ENCODE measurements at regions not wholly inside any gene's neighbourhood (a gene's known extent, or its start where the extent isn't known, plus 50 kb on each side); places are given as distances from the start of the nearest gene placed in this dataset.

GRCh38 chr1:115476616-115477015 is 138.6 kb upstream of the NGF start:
- CTCF ChIA-PET = interaction anchor here (1.8 to 3.3 kb wide), 2 partner anchors 120 to 337 kb away, joined by 8 to 13 read pairs; no protein-coding TSS in a partner anchor
- POLR2A ChIA-PET = no interaction called here
- Histone ChIP-seq H3K4me3 (ENCODE audit: low read depth, low read length) (no peak overlapping the region), H3K9me3 (ENCODE audit: control insufficient read depth, insufficient read depth, low read length) (no peaks in the 10 kb centered on the region), H3K27me3 (ENCODE audit: control insufficient read depth, insufficient read depth, low read length) (peaks cover 6% of the 10 kb centered on the region), H3K27ac (ENCODE audit: low read depth, low read length) (no peak overlapping the region)
- TF ChIP-seq CTCF (IDR thresholded peaks at IDR 0.05; ENCODE audit: low read depth, low read length) = peak; percentile 33
- no peak for DNase-seq (ENCODE audit: low read depth, low spot score)

DNA sequence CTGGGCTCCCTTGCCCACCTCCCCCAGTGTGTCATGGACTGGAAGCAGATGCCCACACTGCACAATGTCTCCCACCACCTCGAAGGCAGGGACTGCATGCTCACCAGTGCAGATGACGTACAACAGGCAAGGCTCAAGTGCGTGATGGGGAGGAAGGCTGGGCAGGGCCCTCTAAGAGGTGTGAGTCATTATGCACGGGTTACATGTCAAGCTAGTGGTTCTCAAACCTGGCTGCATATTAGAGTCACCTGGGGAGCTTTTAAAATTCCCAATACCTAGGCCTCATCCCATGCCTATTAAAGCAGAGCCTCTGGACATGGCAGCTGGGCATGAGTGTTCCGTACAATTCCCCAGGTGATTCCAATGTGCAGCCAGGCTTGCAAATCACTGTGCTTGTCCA is 137.9 kb upstream of the NGF start:
- Histone ChIP-seq H3K27ac (ENCODE audit: low read depth, low read length) (no peak overlapping the region), H3K9me3 (ENCODE audit: control insufficient read depth, insufficient read depth, low read length) (no peaks in the 10 kb centered on the region), H3K27me3 (ENCODE audit: control insufficient read depth, insufficient read depth, low read length) (peaks cover 6% of the 10 kb centered on the region), H3K4me3 (ENCODE audit: low read depth, low read length) (no peak overlapping the region)
- no peak for TF ChIP-seq CTCF (IDR thresholded peaks at IDR 0.05; ENCODE audit: low read depth, low read length)
- POLR2A ChIA-PET = no interaction called here
- CTCF ChIA-PET = interaction anchor here (1.8 to 3.3 kb wide), 2 partner anchors 120 to 336 kb away, joined by 8 to 13 read pairs; no protein-coding TSS in a partner anchor
- no peak for DNase-seq (ENCODE audit: low read depth, low spot score)

- no peak for TF ChIP-seq CTCF (IDR thresholded peaks at IDR 0.05; ENCODE audit: low read depth, low read length)
- H3K27me3 ChIP-seq (ENCODE audit: control insufficient read depth, insufficient read depth, low read length) = peaks cover 4% of the 10 kb centered on the region
- no peaks in the 10 kb centered on the region for H3K9me3 ChIP-seq (ENCODE audit: control insufficient read depth, insufficient read depth, low read length)
- POLR2A ChIA-PET = no interaction called here
- CTCF ChIA-PET = interaction anchor here (1.8 to 3.3 kb wide), 2 partner anchors 121 to 336 kb away, joined by 8 to 13 read pairs; no protein-coding TSS in a partner anchor
- H3K4me3 ChIP-seq (ENCODE audit: low read depth, low read length) = no peak overlapping the region
- no peak overlapping the region for H3K27ac ChIP-seq (ENCODE audit: low read depth, low read length)
- DNase-seq (ENCODE audit: low read depth, low spot score) = no peak
Observed at GRCh38 chr1:115475252-115475651, 137.2 kb upstream of the NGF start.

DNA sequence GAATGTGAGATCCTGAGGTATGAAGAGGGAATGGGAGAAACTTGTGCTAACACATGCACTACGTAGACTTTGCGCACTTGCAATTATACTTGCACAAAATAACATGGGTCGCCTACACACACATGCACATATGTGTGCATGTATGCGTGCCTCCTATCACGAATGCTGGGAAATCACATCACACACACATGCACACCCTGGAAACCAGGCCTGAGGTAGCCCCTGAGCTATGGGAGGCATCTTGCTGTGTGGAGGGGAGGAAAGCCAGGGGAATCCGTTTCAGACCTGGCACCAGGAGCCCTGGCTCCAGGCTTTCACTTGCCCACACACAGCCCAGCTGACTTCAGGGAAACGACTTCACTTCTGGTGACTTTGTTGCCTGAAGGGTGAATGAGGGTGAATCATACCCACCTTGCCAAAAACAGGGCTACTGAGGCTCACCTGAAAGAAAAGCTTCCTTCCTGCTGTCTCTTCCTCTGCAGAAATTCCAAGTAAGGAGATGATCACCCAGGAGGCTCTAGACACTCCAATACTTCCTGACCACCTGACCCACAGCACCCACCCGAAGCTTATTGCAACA is 136.0 kb upstream of the NGF start:
- no peaks in the 10 kb centered on the region for H3K9me3 ChIP-seq (ENCODE audit: control insufficient read depth, insufficient read depth, low read length)
- ChIA-PET POLR2A (no interaction called here), CTCF (interaction anchor here (1.0 kb wide), 1 partner anchor 121 kb away, joined by 3 read pairs; no protein-coding TSS in a partner anchor)
- no peak overlapping the region for H3K27ac ChIP-seq (ENCODE audit: low read depth, low read length)
- no peak overlapping the region for H3K4me3 ChIP-seq (ENCODE audit: low read depth, low read length)
- DNase-seq (ENCODE audit: low read depth, low spot score) = no peak
- no peak for TF ChIP-seq CTCF (IDR thresholded peaks at IDR 0.05; ENCODE audit: low read depth, low read length)
- no peaks in the 10 kb centered on the region for H3K27me3 ChIP-seq (ENCODE audit: control insufficient read depth, insufficient read depth, low read length)

- no peak overlapping the region for H3K27ac ChIP-seq (ENCODE audit: low read depth, low read length)
- H3K9me3 ChIP-seq (ENCODE audit: control insufficient read depth, insufficient read depth, low read length) = no peaks in the 10 kb centered on the region
- no peak for DNase-seq (ENCODE audit: low read depth, low spot score)
- ChIA-PET CTCF (interaction anchor here (0.6 to 8.7 kb wide), 34 partner anchors 9 to 492 kb away, joined by 3 to 235 read pairs (median 4); no protein-coding TSS in a partner anchor), POLR2A (no interaction called here)
- no peaks in the 10 kb centered on the region for H3K27me3 ChIP-seq (ENCODE audit: control insufficient read depth, insufficient read depth, low read length)
- peak; percentile 98 for TF ChIP-seq CTCF (IDR thresholded peaks at IDR 0.05; ENCODE audit: low read depth, low read length)
- no peak overlapping the region for H3K4me3 ChIP-seq (ENCODE audit: low read depth, low read length)
Observed at GRCh38 chr1:115469703-115470476, 131.8 kb upstream of the NGF start.

Data from AG04450 (cell line).